ENCODE measurements at regions not wholly inside any gene's neighbourhood (a gene's known extent, or its start where the extent isn't known, plus 50 kb on each side); places are given as distances from the start of the nearest gene placed in this dataset.

- no peak for DNase-seq (ENCODE audit: low spot score)
- ChIA-PET POLR2A (ENCODE audit: low non-redundant PET) (no interaction called here), CTCF (no interaction called here)
- intact Hi-C loops (cut with micrococcal nuclease; ENCODE audit: unreplicated experiment), result no loop called here
- Histone ChIP-seq H3K27ac (ENCODE audit: low read depth, low read length, poor library complexity, severe bottlenecking) (no peak overlapping the region), H3K36me3 (ENCODE audit: insufficient read depth, low read length, poor library complexity, severe bottlenecking) (no peaks in the 10 kb centered on the region), H3K4me1 (ENCODE audit: insufficient read depth, low read length, poor library complexity, severe bottlenecking) (no peaks in the 10 kb centered on the region), H3K27me3 (replicated peaks; ENCODE audit: insufficient read depth, low read depth, low read length, poor library complexity) (no peaks in the 10 kb centered on the region), H3K9me3 (ENCODE audit: low read depth, low read length, poor library complexity, severe bottlenecking) (no peaks in the 10 kb centered on the region), H3K4me3 (ENCODE audit: low read depth, low read length, poor library complexity, severe bottlenecking) (no peak overlapping the region)
- TF ChIP-seq EZH2 (IDR thresholded peaks at IDR 0.05; ENCODE audit: borderline replicate concordance, low read depth, low read length, poor library complexity, severe bottlenecking) (no peak), CTCF (conservative IDR thresholded peaks at IDR 0.05; ENCODE audit: low read depth, low read length) (no peak)
- BruUV-seq (replicated peaks), result no TSS peak
Measured at GRCh38 chr17:83200751-83201150, 121.3 kb downstream of the METRNL start.

GRCh38 chr17:83201206-83202001, 122.0 kb downstream of the METRNL start:
- Histone ChIP-seq H3K36me3 (ENCODE audit: insufficient read depth, low read length, poor library complexity, severe bottlenecking) (no peaks in the 10 kb centered on the region), H3K4me1 (ENCODE audit: insufficient read depth, low read length, poor library complexity, severe bottlenecking) (no peaks in the 10 kb centered on the region), H3K27me3 (replicated peaks; ENCODE audit: insufficient read depth, low read depth, low read length, poor library complexity) (no peaks in the 10 kb centered on the region), H3K4me3 (ENCODE audit: low read depth, low read length, poor library complexity, severe bottlenecking) (no peak overlapping the region), H3K27ac (ENCODE audit: low read depth, low read length, poor library complexity, severe bottlenecking) (no peak overlapping the region), H3K9me3 (ENCODE audit: low read depth, low read length, poor library complexity, severe bottlenecking) (no peaks in the 10 kb centered on the region)
- ChIA-PET POLR2A (ENCODE audit: low non-redundant PET) (no interaction called here), CTCF (no interaction called here)
- no TSS peak for BruUV-seq (replicated peaks)
- TF ChIP-seq CTCF (conservative IDR thresholded peaks at IDR 0.05; ENCODE audit: low read depth, low read length) (no peak), EZH2 (IDR thresholded peaks at IDR 0.05; ENCODE audit: borderline replicate concordance, low read depth, low read length, poor library complexity, severe bottlenecking) (no peak)
- intact Hi-C loops (cut with micrococcal nuclease; ENCODE audit: unreplicated experiment), result no loop called here
- DNase-seq (ENCODE audit: low spot score), result no peak

- CTCF ChIA-PET, result no interaction called here
- POLR2A ChIA-PET (ENCODE audit: low non-redundant PET), result no interaction called here
- no peak for DNase-seq (ENCODE audit: low spot score)
- Histone ChIP-seq H3K27ac (ENCODE audit: low read depth, low read length, poor library complexity, severe bottlenecking) (no peak overlapping the region), H3K4me3 (ENCODE audit: low read depth, low read length, poor library complexity, severe bottlenecking) (no peak overlapping the region), H3K9me3 (ENCODE audit: low read depth, low read length, poor library complexity, severe bottlenecking) (no peaks in the 10 kb centered on the region), H3K4me1 (ENCODE audit: insufficient read depth, low read length, poor library complexity, severe bottlenecking) (no peaks in the 10 kb centered on the region), H3K36me3 (ENCODE audit: insufficient read depth, low read length, poor library complexity, severe bottlenecking) (no peaks in the 10 kb centered on the region), H3K27me3 (replicated peaks; ENCODE audit: insufficient read depth, low read depth, low read length, poor library complexity) (no peaks in the 10 kb centered on the region)
- no TSS peak for BruUV-seq (replicated peaks)
- intact Hi-C loops (cut with micrococcal nuclease; ENCODE audit: unreplicated experiment), result no loop called here
- TF ChIP-seq EZH2 (IDR thresholded peaks at IDR 0.05; ENCODE audit: borderline replicate concordance, low read depth, low read length, poor library complexity, severe bottlenecking) (no peak), CTCF (conservative IDR thresholded peaks at IDR 0.05; ENCODE audit: low read depth, low read length) (no peak)
Measured at GRCh38 chr17:83202002-83203000, 122.9 kb downstream of the METRNL start.

All from A673 (cell line).